OCI-LY3 (cell line): ENCODE measurements at regions not wholly inside any gene's neighbourhood (a gene's known extent, or its start where the extent isn't known, plus 50 kb on each side); places are given as distances from the start of the nearest gene placed in this dataset.

ENCODE experiments used
- H2AFZ ChIP-seq: fragments of 200-600, 300-600 bp; shearing (Covaris generic); 2 replicates; pipeline ENCODE4 v1.6.0; 2014; ENCODE audit warnings: antibody characterized with exemption, low read depth, low read length
- H3K27ac ChIP-seq: fragments of 200-600, 300-600 bp; sonication (generic); 2 replicates; pipeline ENCODE4 v1.5.1; 2014; ENCODE audit warnings: mild to moderate bottlenecking, low read length, moderate library complexity, mixed read lengths
- H3K27me3 ChIP-seq: fragments of 200-600, 300-600 bp; sonication (generic); 2 replicates; pipeline ENCODE4 v1.6.1; 2014; ENCODE audit warnings: low read depth, low read length, mixed read lengths
- H3K36me3 ChIP-seq: fragments of 200-600, 300-600 bp; sonication (generic); replicated peaks from 2 replicates; pipeline ENCODE3; 2014; ENCODE audit warnings: low read depth, low read length, mixed read lengths
- H3K4me1 ChIP-seq: fragments of 300-600, 200-600 bp; sonication (generic); 2 replicates; pipeline ENCODE4 v1.6.1; 2014; ENCODE audit warnings: low read length, mixed read lengths
- H3K4me2 ChIP-seq: fragments of 200-600, 300-600 bp; sonication (generic); 2 replicates; pipeline ENCODE4 v1.6.1; 2014; ENCODE audit warnings: low read length, mixed read lengths
- H3K4me3 ChIP-seq: fragments of 300-600, 200-600 bp; sonication (generic); 2 replicates; pipeline ENCODE4 v1.5.1; 2014; ENCODE audit warnings: antibody characterized with exemption, mild to moderate bottlenecking, low read length, moderate library complexity
- H3K79me2 ChIP-seq: fragments of 300-600, 200-600 bp; shearing (Covaris generic); 2 replicates; pipeline ENCODE4 v1.6.1; 2014; ENCODE audit warnings: mild to moderate bottlenecking, low read length, mixed read lengths
- H3K9ac ChIP-seq: fragments of 300-600, 200-600 bp; shearing (Covaris generic); 2 replicates; pipeline ENCODE4 v1.6.0; 2014; ENCODE audit warnings: mild to moderate bottlenecking, low read length, moderate library complexity
- H3K9me3 ChIP-seq: fragments of 200-600, 300-600 bp; shearing (Covaris generic); 2 replicates; pipeline ENCODE4 v1.6.1; 2014; ENCODE audit warnings: low read length, mixed read lengths; ENCODE audit not compliant: insufficient read depth
- H4K20me1 ChIP-seq: fragments of 200-600, 300-600 bp; sonication (generic); 2 replicates; pipeline ENCODE4 v1.6.1; 2016; ENCODE audit warnings: low read length, mixed read lengths; ENCODE audit not compliant: insufficient read depth
- CTCF ChIP-seq: fragments of 200-600, 300-600 bp; sonication (generic); IDR thresholded peaks from 2 replicates; pipeline ENCODE4 v1.5.1; 2014; ENCODE audit warnings: antibody characterized with exemption, low read length, low read depth
- EZH2phosphoT487 ChIP-seq: fragments of 200-600 bp; shearing (Covaris generic); IDR thresholded peaks from 2 replicates; pipeline ENCODE4 v1.6.1; 2018; ENCODE audit warnings: antibody characterized with exemption, mixed run types, low read depth

GRCh38 chr6:113288409-113288808, 568.7 kb upstream of the MARCKS start:
- Histone ChIP-seq H2AFZ (no peak overlapping the region), H3K9me3 (peaks cover 4% of the 10 kb centered on the region; the same call in 1 of the 2 replicates), H3K9ac (no peak overlapping the region), H3K79me2 (no peaks in the 10 kb centered on the region), H3K27me3 (no peaks in the 10 kb centered on the region), H3K4me1 (peaks cover 13% of the 10 kb centered on the region), H3K4me3 (no peak overlapping the region), H3K4me2 (no peak overlapping the region), H3K27ac (no peak overlapping the region), H3K36me3 (peaks cover 3% of the 10 kb centered on the region), H4K20me1 (no peaks in the 10 kb centered on the region)
- no peak for TF ChIP-seq EZH2phosphoT487
- TF ChIP-seq CTCF, result no peak

- Histone ChIP-seq H3K4me1 (peaks cover 13% of the 10 kb centered on the region), H2AFZ (no peak overlapping the region), H3K9ac (no peak overlapping the region), H3K4me3 (no peak overlapping the region), H3K4me2 (no peak overlapping the region), H3K36me3 (peaks cover 3% of the 10 kb centered on the region), H3K27me3 (no peaks in the 10 kb centered on the region), H4K20me1 (no peaks in the 10 kb centered on the region), H3K79me2 (no peaks in the 10 kb centered on the region), H3K27ac (no peak overlapping the region), H3K9me3 (peaks cover 4% of the 10 kb centered on the region; the same call in 1 of the 2 replicates)
- TF ChIP-seq CTCF (no peak), EZH2phosphoT487 (no peak)
Observed at GRCh38 chr6:113289166-113289565, 568.0 kb upstream of the MARCKS start.

GRCh38 chr6:113290684-113291083, 566.5 kb upstream of the MARCKS start:
- peaks cover 3% of the 10 kb centered on the region for H3K36me3 ChIP-seq
- peaks cover 13% of the 10 kb centered on the region for H3K4me1 ChIP-seq
- H3K27ac ChIP-seq, result no peak overlapping the region

GRCh38 chr6:113291751-113292445, 565.2 kb upstream of the MARCKS start:
- TF ChIP-seq EZH2phosphoT487 (no peak), CTCF (no peak)
- H3K9me3 ChIP-seq, result no peaks in the 10 kb centered on the region
- no peak overlapping the region for H3K4me3 ChIP-seq
- H3K36me3 ChIP-seq, result no peaks in the 10 kb centered on the region
- no peak overlapping the region for H3K4me2 ChIP-seq
- H3K27me3 ChIP-seq, result no peaks in the 10 kb centered on the region
- no peaks in the 10 kb centered on the region for H3K79me2 ChIP-seq
- no peak overlapping the region for H3K9ac ChIP-seq
- peaks cover 13% of the 10 kb centered on the region for H3K4me1 ChIP-seq
- H2AFZ ChIP-seq, result no peak overlapping the region
- H3K27ac ChIP-seq, result no peak overlapping the region
- H4K20me1 ChIP-seq, result no peaks in the 10 kb centered on the region

More at GRCh38 chr6:113290684-113291083, 566.5 kb upstream of the MARCKS start:
- no peak overlapping the region for H3K4me3 ChIP-seq
- no peaks in the 10 kb centered on the region for H3K27me3 ChIP-seq
- H3K9me3 ChIP-seq, result peaks cover 4% of the 10 kb centered on the region; the same call in 1 of the 2 replicates
- no peaks in the 10 kb centered on the region for H3K79me2 ChIP-seq
- TF ChIP-seq EZH2phosphoT487 (no peak), CTCF (no peak)
- H2AFZ ChIP-seq, result no peak overlapping the region
- no peak overlapping the region for H3K9ac ChIP-seq
- H4K20me1 ChIP-seq, result no peaks in the 10 kb centered on the region
- H3K4me2 ChIP-seq, result no peak overlapping the region
